Coronary artery (tissue), 2 donors: ENCODE measurements at regions not wholly inside any gene's neighbourhood (a gene's known extent, or its start where the extent isn't known, plus 50 kb on each side); places are given as distances from the start of the nearest gene placed in this dataset.

Source experiments
- DNase-seq: peaks from one replicate; pipeline ENCODE4 v3.0.0-alpha.2; 2017; ENCODE audit warnings: low spot score
- H3K27ac ChIP-seq, 2 donors: fragments of 200-600 bp; sonication (generic); one replicate each; pipeline ENCODE4 v1.5.1; 2016 to 2019
- H3K4me3 ChIP-seq: fragments of 200-600 bp; sonication (generic); 2 replicates; pipeline ENCODE4 v1.5.1; 2016; ENCODE audit warnings: mild to moderate bottlenecking, moderate library complexity
- TF ChIP-seq, protein P1 (sequence below): fragments of 200-600 bp; sonication (generic); IDR thresholded peaks from one replicate; pipeline ENCODE4 v1.5.1; 2019; ENCODE audit warnings: antibody characterized with exemption

DNA sequence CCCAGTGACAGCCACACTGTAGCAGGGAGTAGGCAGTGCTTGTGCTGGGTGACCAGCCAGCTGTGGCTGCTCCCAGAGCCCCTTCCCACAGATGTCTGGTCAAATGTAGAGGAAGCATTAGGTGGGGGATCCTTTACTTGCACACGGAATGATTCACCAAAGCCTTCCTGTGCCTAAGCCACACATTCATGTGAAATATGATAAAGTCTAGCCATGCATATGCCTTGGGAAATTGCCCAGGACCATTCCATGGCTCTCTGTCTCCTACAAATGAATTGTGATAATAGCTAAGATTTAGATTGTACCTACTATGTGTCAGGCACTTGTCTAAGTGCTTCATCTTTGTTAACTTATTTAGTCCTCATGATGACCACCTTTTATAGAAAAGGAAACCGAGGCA, 217.5 kb upstream of the E2F8 start:
- TF ChIP-seq, protein P1, sequence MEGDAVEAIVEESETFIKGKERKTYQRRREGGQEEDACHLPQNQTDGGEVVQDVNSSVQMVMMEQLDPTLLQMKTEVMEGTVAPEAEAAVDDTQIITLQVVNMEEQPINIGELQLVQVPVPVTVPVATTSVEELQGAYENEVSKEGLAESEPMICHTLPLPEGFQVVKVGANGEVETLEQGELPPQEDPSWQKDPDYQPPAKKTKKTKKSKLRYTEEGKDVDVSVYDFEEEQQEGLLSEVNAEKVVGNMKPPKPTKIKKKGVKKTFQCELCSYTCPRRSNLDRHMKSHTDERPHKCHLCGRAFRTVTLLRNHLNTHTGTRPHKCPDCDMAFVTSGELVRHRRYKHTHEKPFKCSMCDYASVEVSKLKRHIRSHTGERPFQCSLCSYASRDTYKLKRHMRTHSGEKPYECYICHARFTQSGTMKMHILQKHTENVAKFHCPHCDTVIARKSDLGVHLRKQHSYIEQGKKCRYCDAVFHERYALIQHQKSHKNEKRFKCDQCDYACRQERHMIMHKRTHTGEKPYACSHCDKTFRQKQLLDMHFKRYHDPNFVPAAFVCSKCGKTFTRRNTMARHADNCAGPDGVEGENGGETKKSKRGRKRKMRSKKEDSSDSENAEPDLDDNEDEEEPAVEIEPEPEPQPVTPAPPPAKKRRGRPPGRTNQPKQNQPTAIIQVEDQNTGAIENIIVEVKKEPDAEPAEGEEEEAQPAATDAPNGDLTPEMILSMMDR, result no peak
- Histone ChIP-seq H3K27ac (no peak overlapping the region), H3K4me3 (no peak overlapping the region)
- DNase-seq, result no peak

DNA sequence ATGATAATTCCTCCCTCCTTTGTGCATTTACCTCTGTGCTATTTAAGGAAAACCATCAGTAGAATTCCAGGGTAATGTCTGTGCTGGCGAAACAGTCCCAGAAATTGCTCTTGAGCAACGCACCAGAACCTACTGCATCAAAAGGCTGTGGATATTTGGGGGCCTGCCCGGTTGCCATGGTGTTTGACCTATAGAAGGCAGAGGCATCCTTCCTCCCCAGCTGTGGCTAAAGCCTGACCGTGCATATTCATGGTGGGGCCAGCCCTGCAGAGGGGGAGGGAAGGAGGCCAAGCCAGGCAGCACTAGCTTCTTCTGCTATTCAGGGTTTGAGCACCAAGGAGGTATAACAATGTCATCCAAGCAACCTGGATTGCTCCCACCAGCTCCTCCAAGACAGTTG, 215.0 kb upstream of the E2F8 start:
- Histone ChIP-seq H3K27ac (no peak overlapping the region), H3K4me3 (no peak overlapping the region)
- no peak for DNase-seq
- TF ChIP-seq, protein P1, result no peak

DNA sequence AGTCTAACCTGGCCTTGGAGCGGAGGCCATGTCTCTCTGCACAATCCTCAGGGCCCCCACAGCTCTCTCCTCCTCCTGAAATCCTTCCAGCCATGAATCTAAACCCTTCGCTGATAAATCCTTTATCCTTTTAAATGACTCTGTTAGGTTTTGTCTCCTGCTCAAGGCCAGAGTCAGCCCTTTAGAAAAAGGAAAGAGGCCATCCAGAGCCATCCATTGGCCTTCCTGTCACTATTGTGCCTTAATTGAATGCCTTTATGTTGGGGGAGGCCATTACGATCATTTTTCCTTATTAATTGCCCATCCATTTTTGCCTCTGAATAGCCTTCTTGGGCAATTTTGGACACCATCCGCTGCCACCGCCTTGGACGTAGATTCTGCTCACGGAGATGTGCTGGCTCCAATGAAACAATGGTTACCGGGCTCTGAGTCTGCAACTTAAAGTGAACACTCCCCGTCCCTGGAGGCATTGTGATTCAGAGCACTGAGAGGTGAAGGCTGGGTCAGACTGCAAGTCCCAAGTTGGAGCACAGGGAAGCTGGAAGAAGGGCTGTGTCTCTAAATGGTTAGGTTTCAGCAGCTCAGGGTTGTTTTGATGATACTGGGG, 213.0 kb upstream of the E2F8 start:
- no peak for DNase-seq
- TF ChIP-seq, protein P1, result no peak
- peak overlapping the region in 1 of 2 donors; percentile 20 for H3K27ac ChIP-seq
- no peak overlapping the region for H3K4me3 ChIP-seq

DNA sequence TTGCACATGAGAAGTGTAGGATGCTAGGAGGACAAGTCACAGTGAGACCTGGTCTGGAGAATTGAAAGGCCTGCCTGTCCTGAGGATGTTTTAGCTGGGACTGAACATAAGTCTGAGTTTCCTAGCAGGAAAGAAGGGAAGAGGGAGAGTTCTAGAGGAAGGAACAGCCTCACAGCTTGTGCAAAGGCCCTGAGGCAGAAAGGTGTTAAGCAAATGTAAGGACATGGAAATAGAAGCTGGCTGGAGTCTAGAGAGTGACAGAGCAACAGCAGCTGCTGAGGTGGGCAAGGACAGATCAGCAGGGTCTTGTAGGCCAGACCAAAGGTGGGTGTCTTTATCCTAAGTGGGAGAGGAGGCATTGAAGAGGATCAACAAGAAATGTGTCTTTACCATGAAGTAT, 210.9 kb upstream of the E2F8 start:
- H3K4me3 ChIP-seq, result no peak overlapping the region
- TF ChIP-seq, protein P1, result no peak
- no peak for DNase-seq
- no peak overlapping the region for H3K27ac ChIP-seq

DNA sequence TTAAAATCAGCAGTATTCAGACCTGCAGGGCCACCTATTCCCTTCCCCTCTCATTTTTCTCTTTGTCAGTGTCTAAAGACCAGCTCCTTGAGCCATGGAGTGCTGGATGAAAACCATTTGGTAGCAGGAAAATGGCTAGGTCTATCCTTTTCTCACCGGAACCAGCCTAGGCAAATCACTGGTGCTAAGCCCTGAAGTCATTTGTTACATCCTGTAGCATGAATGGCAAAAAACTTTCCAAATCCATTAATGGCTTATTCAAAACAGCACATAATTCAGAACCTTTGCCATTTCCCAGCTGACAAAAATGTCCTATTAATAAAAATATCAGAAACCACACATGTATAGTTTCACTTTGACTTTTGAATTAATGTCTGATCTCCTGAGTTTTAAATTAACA, 209.5 kb upstream of the E2F8 start:
- Histone ChIP-seq H3K27ac (no peak overlapping the region), H3K4me3 (no peak overlapping the region)
- TF ChIP-seq, protein P1, result no peak
- DNase-seq, result no peak

DNA sequence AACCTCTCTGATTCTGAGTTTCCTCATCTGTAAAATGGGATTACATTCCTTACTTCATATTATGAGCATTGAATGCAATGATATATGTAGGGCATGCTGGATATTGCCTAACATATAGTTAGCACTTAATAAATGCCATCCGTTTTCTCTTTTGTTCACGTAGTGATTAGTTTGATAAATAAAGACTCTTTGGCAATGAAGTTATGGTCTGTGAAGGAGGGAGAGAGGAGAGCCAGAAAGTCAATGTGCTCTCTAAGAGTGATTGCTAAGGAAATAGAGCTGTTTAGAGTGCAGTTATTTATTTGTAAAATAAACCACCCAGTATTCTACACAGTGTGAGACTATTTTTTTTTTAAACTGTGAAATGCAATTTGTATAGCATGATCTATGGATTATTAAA, 207.9 kb upstream of the E2F8 start:
- no peak overlapping the region for H3K27ac ChIP-seq
- TF ChIP-seq, protein P1, result no peak
- no peak for DNase-seq

DNA sequence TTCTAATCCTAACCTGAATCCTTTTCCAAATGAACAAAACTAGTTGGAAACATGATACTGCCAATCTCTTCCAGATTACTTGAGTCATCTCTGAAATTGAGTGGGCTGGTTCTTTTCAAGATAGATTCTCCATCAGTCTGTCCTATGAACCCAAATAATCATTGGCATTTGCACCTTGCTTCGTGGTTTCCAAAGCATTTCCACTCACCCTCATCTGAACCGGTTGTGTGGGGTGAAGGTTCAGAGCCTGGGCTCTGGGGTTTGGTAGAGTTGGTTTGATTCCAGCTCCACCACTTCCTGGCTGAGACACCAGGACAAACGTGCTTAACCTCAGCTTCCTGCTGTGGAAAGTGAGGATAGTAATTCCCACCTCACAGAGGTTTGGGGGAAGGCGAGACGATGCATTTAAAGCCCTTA, 206.4 kb upstream of the E2F8 start:
- DNase-seq, result no peak
- TF ChIP-seq, protein P1, result no peak
- no peak overlapping the region for H3K4me3 ChIP-seq
- no peak overlapping the region for H3K27ac ChIP-seq

More for the DNA sequence above, 207.9 kb upstream of the E2F8 start:
- H3K4me3 ChIP-seq, result no peak overlapping the region
